ENCODE measurements at regions not wholly inside any gene's neighbourhood (a gene's known extent, or its start where the extent isn't known, plus 50 kb on each side); places are given as distances from the start of the nearest gene placed in this dataset.

- Histone ChIP-seq H3K27me3 (replicated peaks; ENCODE audit: insufficient read depth, low read length) (no peaks in the 10 kb centered on the region), H3K9me3 (replicated peaks; ENCODE audit: insufficient read depth, low read length) (no peaks in the 10 kb centered on the region), H3K4me3 (ENCODE audit: low read length) (no peak overlapping the region), H3K4me2 (ENCODE audit: low read depth, low read length) (no peak overlapping the region), H3K4me1 (ENCODE audit: low read length) (no peaks in the 10 kb centered on the region; the same call in 1 of the 2 replicates), H3K9ac (ENCODE audit: low read length) (no peak overlapping the region), H4K20me1 (ENCODE audit: insufficient read depth, low read length) (no peaks in the 10 kb centered on the region), H3K27ac (ENCODE audit: low read length) (no peak overlapping the region), H3K9me2 (replicated peaks; ENCODE audit: insufficient read depth, low read length) (no peaks in the 10 kb centered on the region), H3F3A (ENCODE audit: insufficient read depth, low read length) (no peaks in the 10 kb centered on the region), H3K79me2 (ENCODE audit: low read length) (no peaks in the 10 kb centered on the region), H2AFZ (ENCODE audit: low read length) (no peak overlapping the region), H3K36me3 (replicated peaks; ENCODE audit: insufficient read depth, low read length) (no peaks in the 10 kb centered on the region)
- no peak for DNase-seq
- TF ChIP-seq EZH2phosphoT487 (IDR thresholded peaks at IDR 0.05; ENCODE audit: low read length) (no peak), EZH2 (optimal IDR thresholded peaks at IDR 0.05; ENCODE audit: low read depth, low read length) (no peak), CTCF (IDR thresholded peaks at IDR 0.05; ENCODE audit: low read length) (no peak)
Measured at GRCh38 chr2:128526455-128526976, 207.8 kb upstream of the HS6ST1 start.

GRCh38 chr2:128528133-128528532, 209.5 kb upstream of the HS6ST1 start:
- Histone ChIP-seq H4K20me1 (ENCODE audit: insufficient read depth, low read length) (no peaks in the 10 kb centered on the region), H3K4me1 (ENCODE audit: low read length) (no peaks in the 10 kb centered on the region; the same call in 1 of the 2 replicates), H3K4me3 (ENCODE audit: low read length) (no peak overlapping the region), H2AFZ (ENCODE audit: low read length) (no peak overlapping the region), H3F3A (ENCODE audit: insufficient read depth, low read length) (no peaks in the 10 kb centered on the region), H3K36me3 (replicated peaks; ENCODE audit: insufficient read depth, low read length) (no peaks in the 10 kb centered on the region), H3K4me2 (ENCODE audit: low read depth, low read length) (no peak overlapping the region), H3K9me2 (replicated peaks; ENCODE audit: insufficient read depth, low read length) (no peaks in the 10 kb centered on the region), H3K9ac (ENCODE audit: low read length) (no peak overlapping the region), H3K27ac (ENCODE audit: low read length) (no peak overlapping the region), H3K79me2 (ENCODE audit: low read length) (no peaks in the 10 kb centered on the region), H3K9me3 (replicated peaks; ENCODE audit: insufficient read depth, low read length) (no peaks in the 10 kb centered on the region), H3K27me3 (replicated peaks; ENCODE audit: insufficient read depth, low read length) (no peaks in the 10 kb centered on the region)
- TF ChIP-seq EZH2phosphoT487 (IDR thresholded peaks at IDR 0.05; ENCODE audit: low read length) (no peak), EZH2 (optimal IDR thresholded peaks at IDR 0.05; ENCODE audit: low read depth, low read length) (no peak), CTCF (IDR thresholded peaks at IDR 0.05; ENCODE audit: low read length) (no peak)
- DNase-seq = no peak

- H4K20me1 ChIP-seq (ENCODE audit: insufficient read depth, low read length) = no peaks in the 10 kb centered on the region
- H3K9me2 ChIP-seq (replicated peaks; ENCODE audit: insufficient read depth, low read length) = no peaks in the 10 kb centered on the region
- no peaks in the 10 kb centered on the region for H3K27me3 ChIP-seq (replicated peaks; ENCODE audit: insufficient read depth, low read length)
- H3K9ac ChIP-seq (ENCODE audit: low read length) = no peak overlapping the region
- no peaks in the 10 kb centered on the region for H3K9me3 ChIP-seq (replicated peaks; ENCODE audit: insufficient read depth, low read length)
- no peak overlapping the region for H2AFZ ChIP-seq (ENCODE audit: low read length)
- no peaks in the 10 kb centered on the region for H3F3A ChIP-seq (ENCODE audit: insufficient read depth, low read length)
- H3K4me1 ChIP-seq (ENCODE audit: low read length) = no peaks in the 10 kb centered on the region; the same call in 1 of the 2 replicates
- no peaks in the 10 kb centered on the region for H3K36me3 ChIP-seq (replicated peaks; ENCODE audit: insufficient read depth, low read length)
- no peak overlapping the region for H3K4me2 ChIP-seq (ENCODE audit: low read depth, low read length)
- H3K4me3 ChIP-seq (ENCODE audit: low read length) = no peak overlapping the region
- H3K27ac ChIP-seq (ENCODE audit: low read length) = no peak overlapping the region
- no peaks in the 10 kb centered on the region for H3K79me2 ChIP-seq (ENCODE audit: low read length)
- no peak for DNase-seq
- TF ChIP-seq CTCF (IDR thresholded peaks at IDR 0.05; ENCODE audit: low read length) (no peak), EZH2phosphoT487 (IDR thresholded peaks at IDR 0.05; ENCODE audit: low read length) (no peak)
Measured at GRCh38 chr2:128530025-128530573, 211.4 kb upstream of the HS6ST1 start.
